ENCODE measurements at regions not wholly inside any gene's neighbourhood (a gene's known extent, or its start where the extent isn't known, plus 50 kb on each side); places are given as distances from the start of the nearest gene placed in this dataset.

DNA sequence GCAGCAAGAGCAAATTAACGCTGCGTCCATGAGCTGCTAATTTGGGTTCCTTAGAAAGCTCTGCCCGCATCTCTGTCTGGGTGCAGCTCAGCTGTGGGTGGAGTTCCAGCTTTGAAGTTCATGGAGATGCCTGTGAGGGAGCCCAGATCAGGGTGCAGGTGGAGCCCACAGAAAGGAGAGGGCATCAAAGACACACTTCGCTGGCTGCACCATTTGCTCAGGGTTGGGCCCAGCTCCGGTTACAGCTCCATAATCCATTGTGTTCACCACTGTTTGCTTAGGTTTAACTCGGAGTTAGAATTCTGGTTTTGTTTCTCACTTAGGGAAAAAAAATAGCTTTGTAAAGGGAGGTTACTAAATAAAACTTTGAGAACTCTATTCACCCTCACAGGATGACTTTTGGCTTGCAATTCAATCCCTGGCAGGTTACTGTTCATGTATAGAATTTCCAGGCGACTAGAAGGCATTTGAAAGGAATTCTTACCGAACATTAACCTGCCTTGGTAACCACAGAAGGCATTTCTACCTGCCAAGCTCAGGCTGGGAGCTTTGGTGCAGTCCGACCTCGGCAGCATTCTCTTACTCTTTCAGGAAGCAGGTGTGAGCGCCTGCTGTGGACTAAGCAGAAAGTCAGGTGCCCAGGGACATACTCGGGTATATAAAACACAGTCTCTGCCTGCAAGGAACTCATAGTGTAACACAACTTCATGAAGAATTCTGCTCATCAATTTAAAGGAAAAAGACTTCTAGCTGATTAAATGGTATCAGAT lies 179.5 kb upstream of the RNF32 start (continued):
- TF ChIP-seq TCF12 (IDR thresholded peaks at IDR 0.05) (no peak), TCF12 (CRISPR knock-in tag; IDR thresholded peaks at IDR 0.05) (no peak), ZNF468 (CRISPR knock-in tag; IDR thresholded peaks at IDR 0.05) (no peak), SIX4 (CRISPR knock-in tag; IDR thresholded peaks at IDR 0.05) (peak; percentile 81), FOXA1 (IDR thresholded peaks at IDR 0.05) (no peak), FOXA1 (CRISPR knock-in tag; IDR thresholded peaks at IDR 0.05) (no peak), ZNF205 (CRISPR knock-in tag; IDR thresholded peaks at IDR 0.05) (peak; percentile 79; the same call in 1 of the 2 replicates)

GRCh38 chr7:156459582-156459981 lies 181.0 kb upstream of the RNF32 start:
- Histone ChIP-seq H3K4me3 (replicated peaks in 1 of 3; ENCODE audit: insufficient read depth in 1 of 3, low read depth in 2 of 3, low read length in 3 of 3) (no peak overlapping the region), H3K9ac (ENCODE audit: insufficient read depth, low read depth, low read length) (no peak overlapping the region), H3K36me3 (replicated peaks in 1 of 2; ENCODE audit: control insufficient read depth in 1 of 2, insufficient read depth in 2 of 2, low read length in 2 of 2) (no peaks in the 10 kb centered on the region), H4K20me1 (ENCODE audit: insufficient read depth, low read length) (no peaks in the 10 kb centered on the region), H3K4me1 (ENCODE audit: insufficient read depth, low read length) (peaks cover 35% of the 10 kb centered on the region), H3K79me2 (ENCODE audit: insufficient read depth, low read length) (no peaks in the 10 kb centered on the region), H3K9me3 (ENCODE audit: low read length) (no peaks in the 10 kb centered on the region), H3K27me3 (ENCODE audit: control insufficient read depth in 1 of 2, insufficient read depth in 2 of 2, low read length in 2 of 2) (peaks cover 1 to 45% of the 10 kb centered on the region in 2 experiments; a peak in 3 of 5 replicates), H3K4me2 (ENCODE audit: low read depth, low read length) (no peak overlapping the region), H3K27ac (ENCODE audit: extremely low read length, insufficient read depth, low read length) (no peak overlapping the region), H2AFZ (ENCODE audit: low read length) (no peak overlapping the region)
- TF ChIP-seq ZNF816 (CRISPR knock-in tag; IDR thresholded peaks at IDR 0.05; ENCODE audit: borderline replicate concordance), result no peak
- TF ChIP-seq MNT (IDR thresholded peaks at IDR 0.05), result peak; percentile 96
- CTCF ChIA-PET (ENCODE audit: low intra/inter-chr PET ratio, low total read pairs), result no interaction called here
- 67% methylated on average over 12 of the region's 13 CpGs for WGBS (ENCODE audit: low lambda C conversion rate)
- POLR2A ChIA-PET, result no interaction called here
- no peak for DNase-seq (ENCODE audit: low spot score)
- no peak for FAIRE-seq
- no peak for ATAC-seq
- intact Hi-C loops (cut with micrococcal nuclease; ENCODE audit: unreplicated experiment) (no loop called here), in situ Hi-C loops (cut with HindIII; ENCODE audit: extremely low pct_ligation_motif_present, low pct_unique_long_range_greater_than_20kb) (no loop called here)
- BruUV-seq (replicated peaks), result no TSS peak

All from HepG2 (cell line).